SK-N-SH (cell line): ENCODE measurements at regions not wholly inside any gene's neighbourhood (a gene's known extent, or its start where the extent isn't known, plus 50 kb on each side); places are given as distances from the start of the nearest gene placed in this dataset.

Experiments
- CTCF ChIA-PET: fragments of 300-600, 350-600 bp; formaldehyde crosslinking; extraction: SDS; loops from one replicate; lab custom pipeline; 2021; lab: Yijun Ruan, JAX
- POLR2A ChIA-PET: fragments of 350-600 bp; sonication (Branson Sonifier 250); formaldehyde crosslinking; extraction: SDS; loops from one replicate; lab custom pipeline; 2020; ENCODE audit warnings: antibody characterized with exemption, inconsistent platforms; lab: Yijun Ruan, JAX
- DNase-seq: peaks from one replicate; pipeline ENCODE4 v3.0.0; 2012
- H2AFZ ChIP-seq: fragments of 200-600 bp; sonication (generic); 2 replicates; pipeline ENCODE4 v1.8.1; 2016; ENCODE audit warnings: antibody characterized with exemption, mild to moderate bottlenecking, low read depth
- H3F3A ChIP-seq: fragments of 200-600 bp; sonication (generic); replicated peaks from 2 replicates; pipeline ENCODE3; 2016; ENCODE audit warnings: antibody characterized with exemption, mild to moderate bottlenecking; ENCODE audit not compliant: insufficient read depth
- H3K27ac ChIP-seq, 2 experiments: fragments of 200-500 bp in 1 of 2; fragments of 200-600 bp in 1 of 2; sonication (Bioruptor generic) in 1 of 2; sonication (generic), shearing (Covaris generic) in 1 of 2; 2 replicates each; pipeline versions ENCODE4 v1.5.1 to v1.6.1; 2014 to 2016; ENCODE audit warnings: low read depth in 2 of 2, inconsistent platforms in 1 of 2, low read length in 1 of 2, mild to moderate bottlenecking in 1 of 2, mixed read lengths in 1 of 2
- H3K27me3 ChIP-seq: fragments of 200-600 bp; sonication (generic), shearing (Covaris generic); 2 replicates; pipeline ENCODE4 v1.6.1; 2016; ENCODE audit warnings: mixed run types; ENCODE audit not compliant: insufficient read depth
- H3K36me3 ChIP-seq, 2 experiments: fragments of 200-500 bp in 1 of 2; fragments of 200-600 bp in 1 of 2; sonication (Bioruptor generic) in 1 of 2; sonication (generic) in 1 of 2; replicated peaks in 1 of 2; 2 replicates each; pipeline versions ENCODE3 to v1.5.1; 2014 to 2016; ENCODE audit warnings: low read length in 1 of 2, mild to moderate bottlenecking in 1 of 2; ENCODE audit not compliant: insufficient read depth in 2 of 2, control insufficient read depth in 1 of 2
- H3K4me1 ChIP-seq, 2 experiments: fragments of 200-500 bp in 1 of 2; fragments of 200-600 bp in 1 of 2; sonication (Bioruptor generic) in 1 of 2; sonication (generic), shearing (Covaris generic) in 1 of 2; 2 replicates each; pipeline versions ENCODE4 v1.5.1 to v1.6.1; 2014 to 2016; ENCODE audit warnings: low read depth in 1 of 2, low read length in 1 of 2, mixed run types in 1 of 2; ENCODE audit not compliant: insufficient read depth in 2 of 2, control insufficient read depth in 1 of 2
- H3K4me2 ChIP-seq: fragments of 200-600 bp; sonication (generic), shearing (Covaris generic); 2 replicates; pipeline ENCODE4 v1.6.1; 2017; ENCODE audit warnings: mixed run types
- H3K4me3 ChIP-seq, 2 experiments: fragments of 200-500 bp in 1 of 2; fragments of 200-600 bp in 1 of 2; sonication (Bioruptor generic) in 1 of 2; sonication (generic), shearing (Covaris generic) in 1 of 2; 2 replicates each; pipeline versions ENCODE4 v1.5.1 to v1.8.1; 2014 to 2016; ENCODE audit warnings: low read depth in 2 of 2, inconsistent platforms in 1 of 2, low read length in 1 of 2, mild to moderate bottlenecking in 1 of 2, mixed read lengths in 1 of 2, moderate library complexity in 1 of 2
- H3K79me2 ChIP-seq: fragments of 200-600 bp; sonication (generic); 2 replicates; pipeline ENCODE4 v1.8.1; 2017; ENCODE audit warnings: mild to moderate bottlenecking; ENCODE audit not compliant: insufficient read depth
- H3K9ac ChIP-seq: fragments of 200-600 bp; sonication (generic); 2 replicates; pipeline ENCODE4 v1.6.1; 2017; ENCODE audit warnings: mixed run types
- H3K9me2 ChIP-seq: fragments of 200-600 bp; sonication (generic); 2 replicates; pipeline ENCODE4 v1.6.1; 2017; ENCODE audit warnings: mixed run types
- H3K9me3 ChIP-seq: fragments of 200-600 bp; sonication (generic); 2 replicates; pipeline ENCODE4 v1.6.1; 2017; ENCODE audit warnings: mixed run types, mild to moderate bottlenecking, moderate library complexity
- H4K20me1 ChIP-seq: fragments of 200-600 bp; sonication (generic); 2 replicates; pipeline ENCODE4 v1.6.1; 2017; ENCODE audit warnings: mild to moderate bottlenecking, mixed run types; ENCODE audit not compliant: insufficient read depth
- CHD2 ChIP-seq: fragments of 150-350 bp; IDR thresholded peaks from 2 replicates; pipeline ENCODE4 v1.6.1; 2018; ENCODE audit warnings: low read length; ENCODE audit not compliant: partially characterized antibody
- ELF1 ChIP-seq: IDR thresholded peaks from 2 replicates; pipeline ENCODE4 v1.4.0; 2012
- EP300 ChIP-seq, 2 experiments: IDR thresholded peaks; 2 replicates each; pipeline versions ENCODE4 v1.4.0 to v1.6.1; 2012; ENCODE audit warnings: borderline replicate concordance in 1 of 2, low read depth in 1 of 2, low read length in 1 of 2
- EZH2phosphoT487 ChIP-seq: fragments of 200-600 bp; sonication (generic); IDR thresholded peaks from 2 replicates; pipeline ENCODE4 v1.6.1; 2017; ENCODE audit warnings: low read depth, mixed run types, mild to moderate bottlenecking, antibody characterized with exemption, moderate library complexity, borderline replicate concordance
- FOXJ3 ChIP-seq: sonication (generic); formaldehyde crosslinking; IDR thresholded peaks from 2 replicates; pipeline ENCODE4 v1.5.1; 2020; ENCODE audit warnings: mild to moderate bottlenecking, missing genetic modification reagents
- GATA2 ChIP-seq: sonication (generic); formaldehyde crosslinking; IDR thresholded peaks from 2 replicates; pipeline ENCODE4 v1.5.0; 2020; ENCODE audit warnings: mild to moderate bottlenecking, missing genetic modification reagents
- IRF3 ChIP-seq: fragments of 150-350 bp; IDR thresholded peaks from 2 replicates; pipeline ENCODE4 v1.6.1; 2016; ENCODE audit warnings: mild to moderate bottlenecking, low read depth, low read length
- MXI1 ChIP-seq: IDR thresholded peaks from 2 replicates; pipeline ENCODE4 v1.6.1; 2012; ENCODE audit warnings: mild to moderate bottlenecking, low read depth, low read length, improper control_type of control experiment
- PBX3 ChIP-seq: IDR thresholded peaks from 2 replicates; pipeline ENCODE4; 2012
- RAD21 ChIP-seq: IDR thresholded peaks from 2 replicates; pipeline ENCODE4 v1.6.1; 2012; ENCODE audit warnings: mild to moderate bottlenecking, low read length
- RCOR1 ChIP-seq: fragments of 150-350 bp; IDR thresholded peaks from 2 replicates; pipeline ENCODE4 v1.6.1; 2017; ENCODE audit warnings: antibody characterized with exemption, low read length
- SIN3A ChIP-seq: IDR thresholded peaks from 2 replicates; pipeline ENCODE4 v1.6.1; 2012; ENCODE audit warnings: low read depth, mild to moderate bottlenecking, low read length, moderate library complexity, borderline replicate concordance
- TAF1 ChIP-seq: IDR thresholded peaks from 2 replicates; pipeline ENCODE4 v1.6.1; 2012; ENCODE audit warnings: low read depth, mild to moderate bottlenecking, low read length, moderate library complexity, borderline replicate concordance
- TEAD4 ChIP-seq: IDR thresholded peaks from 2 replicates; pipeline ENCODE4 v1.4.0; 2012; ENCODE audit warnings: mild to moderate bottlenecking, borderline replicate concordance; ENCODE audit not compliant: insufficient read depth
- YY1 ChIP-seq: IDR thresholded peaks from 2 replicates; pipeline ENCODE4 v1.4.0; 2012; ENCODE audit warnings: low read depth, mild to moderate bottlenecking
- ZBTB33 ChIP-seq: IDR thresholded peaks from 2 replicates; pipeline ENCODE4 v1.4.0; 2012; ENCODE audit warnings: low read depth, borderline replicate concordance
- WGBS: methylation state at CpG from one replicate; pipeline ENCODE4 v1.1.6; 2017; ENCODE audit warnings: low lambda C conversion rate; 5-methylcytosine and 5-hydroxymethylcytosine counted together

GRCh38 chr3:178415384-178415783 lies 120.9 kb upstream of the KCNMB2 start:
- Histone ChIP-seq H2AFZ (no peak overlapping the region), H3K9me2 (no peaks in the 10 kb centered on the region), H3K9ac (no peak overlapping the region), H4K20me1 (no peaks in the 10 kb centered on the region), H3K79me2 (no peaks in the 10 kb centered on the region), H3F3A (no peaks in the 10 kb centered on the region), H3K4me3 (no peak overlapping the region), H3K36me3 (no peaks in the 10 kb centered on the region), H3K4me1 (no peaks in the 10 kb centered on the region), H3K4me2 (no peak overlapping the region), H3K27me3 (no peaks in the 10 kb centered on the region), H3K9me3 (no peaks in the 10 kb centered on the region), H3K27ac (no peak overlapping the region)
- POLR2A ChIA-PET = no interaction called here
- CTCF ChIA-PET = interaction anchor here (1.0 kb wide), 1 partner anchor 22 kb away, joined by 3 read pairs; no protein-coding TSS in a partner anchor
- TF ChIP-seq EP300 (IDR thresholded peaks at IDR 0.05; ENCODE audit: borderline replicate concordance in 1 of 2, low read depth in 1 of 2, low read length in 1 of 2) = no peak
- TF ChIP-seq IRF3 = no peak
- TF ChIP-seq GATA2 (CRISPR knock-in tag) = no peak
- TF ChIP-seq PBX3 = no peak
- TF ChIP-seq EZH2phosphoT487 = no peak
- TF ChIP-seq SIN3A = no peak
- no peak for TF ChIP-seq RCOR1
- TF ChIP-seq YY1 = no peak
- TF ChIP-seq ELF1 = no peak
- 74% methylated on average over 8 of the region's 8 CpGs for whole genome bisulfite sequencing
- DNase-seq = no peak

GRCh38 chr3:178417736-178418135 lies 118.5 kb upstream of the KCNMB2 start:
- ChIA-PET CTCF (interaction anchor here (1.3 kb wide), 1 partner anchor 19 kb away, joined by 3 read pairs; no protein-coding TSS in a partner anchor), POLR2A (no interaction called here)
- H4K20me1 ChIP-seq = no peaks in the 10 kb centered on the region
- TF ChIP-seq ZBTB33 (no peak), PBX3 (no peak), CHD2 (no peak), MXI1 (no peak), ELF1 (no peak), YY1 (no peak), RAD21 (no peak), TEAD4 (no peak), IRF3 (no peak), EZH2phosphoT487 (no peak), FOXJ3 (CRISPR knock-in tag) (no peak), TAF1 (no peak)
- no peaks in the 10 kb centered on the region for H3K4me1 ChIP-seq
- H3K9me2 ChIP-seq = no peaks in the 10 kb centered on the region
- H3K4me3 ChIP-seq = no peak overlapping the region
- no peaks in the 10 kb centered on the region for H3K36me3 ChIP-seq
- no peaks in the 10 kb centered on the region for H3K79me2 ChIP-seq
- no peak overlapping the region for H3K27ac ChIP-seq
- no peaks in the 10 kb centered on the region for H3K9me3 ChIP-seq
- DNase-seq = no peak
- no peak overlapping the region for H3K9ac ChIP-seq
- 70% methylated on average over 4 of the region's 4 CpGs for WGBS
- H3K4me2 ChIP-seq = no peak overlapping the region
- no peaks in the 10 kb centered on the region for H3K27me3 ChIP-seq
- no peak overlapping the region for H2AFZ ChIP-seq
- H3F3A ChIP-seq = no peaks in the 10 kb centered on the region
